ENCODE measurements at regions not wholly inside any gene's neighbourhood (a gene's known extent, or its start where the extent isn't known, plus 50 kb on each side); places are given as distances from the start of the nearest gene placed in this dataset.

DNA sequence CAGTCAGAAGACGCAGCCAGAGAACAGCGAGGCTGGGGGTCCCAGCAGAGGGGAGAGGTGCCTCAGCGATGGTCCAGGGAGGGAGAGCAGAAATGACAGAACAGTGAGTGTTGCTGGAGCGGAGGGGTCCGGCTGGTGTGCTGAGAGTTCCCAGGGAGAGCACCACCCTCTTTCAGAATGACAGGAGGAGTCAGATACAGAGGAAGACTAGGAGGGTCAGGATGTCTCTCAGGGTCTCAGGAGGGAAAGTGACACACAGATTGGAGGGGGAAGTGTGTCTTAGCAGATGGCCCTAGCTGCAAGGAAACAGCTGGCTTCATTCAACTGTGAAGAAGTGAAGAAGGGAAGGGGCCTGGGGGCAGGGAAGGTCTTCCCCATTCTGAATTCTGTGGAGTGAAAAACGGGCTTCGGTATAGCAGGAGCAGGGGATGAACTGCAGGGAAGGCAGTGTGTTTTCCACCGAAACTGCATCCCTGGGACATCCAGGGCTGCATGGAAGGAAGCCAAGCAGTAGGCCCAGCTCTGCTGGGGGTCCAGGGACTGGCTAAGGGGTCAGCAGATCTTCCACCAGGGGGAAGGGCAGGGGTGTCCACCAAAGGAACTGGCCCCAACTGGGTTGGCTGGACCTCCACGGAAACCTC is 90.0 kb upstream of the OTOS start:
- no peak overlapping the region for H2AFZ ChIP-seq (ENCODE audit: control insufficient read depth, low read depth, low read length)
- no peak overlapping the region for H3K27ac ChIP-seq (ENCODE audit: control insufficient read depth, insufficient read depth)
- POLR2A ChIA-PET: no interaction called here
- CTCF ChIA-PET: interaction anchor here (0.6 kb wide), 1 partner anchor 143 kb away, joined by 3 read pairs; no protein-coding TSS in a partner anchor
- H3K4me2 ChIP-seq (ENCODE audit: control insufficient read depth, insufficient read depth): no peak overlapping the region
- SMC1A ChIA-PET (ENCODE audit: uncharacterized antibody, unreplicated experiment): no interaction called here
- intact Hi-C loops (cut with micrococcal nuclease; ENCODE audit: unreplicated experiment) (loop anchor here (5.0 kb wide), 1 partner anchor 207 kb away; the partner anchor contains the start of gene GPC1), in situ Hi-C loops (cut with MboI) (no loop called here)
- 13% methylated on average over 9 of the region's 9 CpGs for WGBS (ENCODE audit: insufficient coverage, insufficient replicate concordance, low lambda C conversion rate, missing lambda C conversion rate)
- H3K9me3 ChIP-seq (replicated peaks; ENCODE audit: control insufficient read depth, insufficient read depth, low read length): no peaks in the 10 kb centered on the region; the same call in 2 of the 3 replicates
- DNase-seq (ENCODE audit: low read depth, low spot score): no peak
- no peak overlapping the region for H3K4me3 ChIP-seq
- H3K4me1 ChIP-seq (ENCODE audit: control insufficient read depth, insufficient read depth, low read length): no peaks in the 10 kb centered on the region
- H3K9ac ChIP-seq (ENCODE audit: control insufficient read depth, insufficient read depth, low read length): no peak overlapping the region
- H3K36me3 ChIP-seq (ENCODE audit: control insufficient read depth in 2 of 2, insufficient read depth in 2 of 2, low read length in 1 of 2): no peaks in the 10 kb centered on the region
- no peaks in the 10 kb centered on the region for H3K79me2 ChIP-seq (ENCODE audit: control insufficient read depth, insufficient read depth, low read length)
- no peak for FAIRE-seq
- no peaks in the 10 kb centered on the region for H4K20me1 ChIP-seq (ENCODE audit: control insufficient read depth, insufficient read depth)
- H3K27me3 ChIP-seq (replicated peaks in 1 of 2; ENCODE audit: control insufficient read depth in 2 of 2, insufficient read depth in 2 of 2, low read length in 1 of 2): no peaks in the 10 kb centered on the region
- RAD21 ChIA-PET (ENCODE audit: unreplicated experiment): no interaction called here
- ATAC-seq: no peak
- no TSS peak for BruUV-seq (replicated peaks)
- TF ChIP-seq MTA2 (IDR thresholded peaks at IDR 0.05; ENCODE audit: low read depth) (no peak), JUNB (IDR thresholded peaks at IDR 0.05) (no peak), SPI1 (IDR thresholded peaks at IDR 0.05; ENCODE audit: borderline replicate concordance, insufficient read depth, low read depth, low read length) (no peak), TARDBP (IDR thresholded peaks at IDR 0.05; ENCODE audit: borderline replicate concordance) (no peak), FOXM1 (IDR thresholded peaks at IDR 0.05; ENCODE audit: low read depth, low read length) (no peak), ZNF384 (IDR thresholded peaks at IDR 0.05; ENCODE audit: borderline replicate concordance, low read depth, low read length) (no peak), POU2F2 (IDR thresholded peaks at IDR 0.05; ENCODE audit: borderline replicate concordance, low read depth, low read length) (no peak), EP300 (IDR thresholded peaks at IDR 0.05; ENCODE audit: borderline replicate concordance in 1 of 2, control insufficient read depth in 1 of 2, low read depth in 2 of 2, low read length in 2 of 2) (no peak), ZNF274 (IDR thresholded peaks at IDR 0.05; ENCODE audit: insufficient read depth, insufficient read length) (no peak), SMARCA5 (IDR thresholded peaks at IDR 0.05) (no peak)
- TF ChIP-seq, protein P1, sequence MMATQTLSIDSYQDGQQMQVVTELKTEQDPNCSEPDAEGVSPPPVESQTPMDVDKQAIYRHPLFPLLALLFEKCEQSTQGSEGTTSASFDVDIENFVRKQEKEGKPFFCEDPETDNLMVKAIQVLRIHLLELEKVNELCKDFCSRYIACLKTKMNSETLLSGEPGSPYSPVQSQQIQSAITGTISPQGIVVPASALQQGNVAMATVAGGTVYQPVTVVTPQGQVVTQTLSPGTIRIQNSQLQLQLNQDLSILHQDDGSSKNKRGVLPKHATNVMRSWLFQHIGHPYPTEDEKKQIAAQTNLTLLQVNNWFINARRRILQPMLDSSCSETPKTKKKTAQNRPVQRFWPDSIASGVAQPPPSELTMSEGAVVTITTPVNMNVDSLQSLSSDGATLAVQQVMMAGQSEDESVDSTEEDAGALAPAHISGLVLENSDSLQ (IDR thresholded peaks at IDR 0.05): no peak
- TF ChIP-seq, protein P2, sequence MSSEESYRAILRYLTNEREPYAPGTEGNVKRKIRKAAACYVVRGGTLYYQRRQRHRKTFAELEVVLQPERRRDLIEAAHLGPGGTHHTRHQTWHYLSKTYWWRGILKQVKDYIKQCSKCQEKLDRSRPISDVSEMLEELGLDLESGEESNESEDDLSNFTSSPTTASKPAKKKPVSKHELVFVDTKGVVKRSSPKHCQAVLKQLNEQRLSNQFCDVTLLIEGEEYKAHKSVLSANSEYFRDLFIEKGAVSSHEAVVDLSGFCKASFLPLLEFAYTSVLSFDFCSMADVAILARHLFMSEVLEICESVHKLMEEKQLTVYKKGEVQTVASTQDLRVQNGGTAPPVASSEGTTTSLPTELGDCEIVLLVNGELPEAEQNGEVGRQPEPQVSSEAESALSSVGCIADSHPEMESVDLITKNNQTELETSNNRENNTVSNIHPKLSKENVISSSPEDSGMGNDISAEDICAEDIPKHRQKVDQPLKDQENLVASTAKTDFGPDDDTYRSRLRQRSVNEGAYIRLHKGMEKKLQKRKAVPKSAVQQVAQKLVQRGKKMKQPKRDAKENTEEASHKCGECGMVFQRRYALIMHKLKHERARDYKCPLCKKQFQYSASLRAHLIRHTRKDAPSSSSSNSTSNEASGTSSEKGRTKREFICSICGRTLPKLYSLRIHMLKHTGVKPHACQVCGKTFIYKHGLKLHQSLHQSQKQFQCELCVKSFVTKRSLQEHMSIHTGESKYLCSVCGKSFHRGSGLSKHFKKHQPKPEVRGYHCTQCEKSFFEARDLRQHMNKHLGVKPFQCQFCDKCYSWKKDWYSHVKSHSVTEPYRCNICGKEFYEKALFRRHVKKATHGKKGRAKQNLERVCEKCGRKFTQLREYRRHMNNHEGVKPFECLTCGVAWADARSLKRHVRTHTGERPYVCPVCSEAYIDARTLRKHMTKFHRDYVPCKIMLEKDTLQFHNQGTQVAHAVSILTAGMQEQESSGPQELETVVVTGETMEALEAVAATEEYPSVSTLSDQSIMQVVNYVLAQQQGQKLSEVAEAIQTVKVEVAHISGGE (CRISPR knock-in tag; IDR thresholded peaks at IDR 0.05): no peak
- TF ChIP-seq, protein P3, sequence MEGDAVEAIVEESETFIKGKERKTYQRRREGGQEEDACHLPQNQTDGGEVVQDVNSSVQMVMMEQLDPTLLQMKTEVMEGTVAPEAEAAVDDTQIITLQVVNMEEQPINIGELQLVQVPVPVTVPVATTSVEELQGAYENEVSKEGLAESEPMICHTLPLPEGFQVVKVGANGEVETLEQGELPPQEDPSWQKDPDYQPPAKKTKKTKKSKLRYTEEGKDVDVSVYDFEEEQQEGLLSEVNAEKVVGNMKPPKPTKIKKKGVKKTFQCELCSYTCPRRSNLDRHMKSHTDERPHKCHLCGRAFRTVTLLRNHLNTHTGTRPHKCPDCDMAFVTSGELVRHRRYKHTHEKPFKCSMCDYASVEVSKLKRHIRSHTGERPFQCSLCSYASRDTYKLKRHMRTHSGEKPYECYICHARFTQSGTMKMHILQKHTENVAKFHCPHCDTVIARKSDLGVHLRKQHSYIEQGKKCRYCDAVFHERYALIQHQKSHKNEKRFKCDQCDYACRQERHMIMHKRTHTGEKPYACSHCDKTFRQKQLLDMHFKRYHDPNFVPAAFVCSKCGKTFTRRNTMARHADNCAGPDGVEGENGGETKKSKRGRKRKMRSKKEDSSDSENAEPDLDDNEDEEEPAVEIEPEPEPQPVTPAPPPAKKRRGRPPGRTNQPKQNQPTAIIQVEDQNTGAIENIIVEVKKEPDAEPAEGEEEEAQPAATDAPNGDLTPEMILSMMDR (IDR thresholded peaks at IDR 0.05 in 2 of 3, conservative IDR thresholded peaks at IDR 0.05 in 1 of 3; ENCODE audit: control insufficient read depth in 2 of 3, extremely low read depth in 1 of 3, insufficient read depth in 1 of 3, low read depth in 3 of 3, low read length in 3 of 3): no peak

All from GM12878 (cell line).